OCI-LY7 (cell line): ENCODE measurements at regions not wholly inside any gene's neighbourhood (a gene's known extent, or its start where the extent isn't known, plus 50 kb on each side); places are given as distances from the start of the nearest gene placed in this dataset.
"Not testable (repeated sequence)": the region's sequence is repeated elsewhere in the genome, so short reads cannot be mapped to it uniquely, and the experiment has no call there.

Experiments
- BruUV-seq: library from RNA; stranded (reverse); fragments of 400-500 nt; replicated peaks from 2 replicates; lab custom pipeline; 2021; lab: Mats Ljungman, UMichigan
- CTCF ChIA-PET: fragments of 300-600 bp; sonication (Branson Sonifier 250); formaldehyde crosslinking; loops from one replicate; lab custom pipeline; 2022; ENCODE audit warnings: antibody characterized with exemption; ENCODE audit not compliant: unreplicated experiment; lab: Charles Lee
- POLR2A ChIA-PET: fragments of 300-600 bp; sonication (Branson Sonifier 250); formaldehyde crosslinking; loops from one replicate; lab custom pipeline; 2022; ENCODE audit warnings: antibody characterized with exemption; lab: Charles Lee
- DNase-seq: peaks from one replicate; pipeline ENCODE4 v3.0.0-alpha.2; 2015; ENCODE audit warnings: low spot score
- H2AFZ ChIP-seq: fragments of 200-600 bp; sonication (generic), shearing (Covaris generic); 2 replicates; pipeline ENCODE4 v1.6.1; 2014; ENCODE audit warnings: mild to moderate bottlenecking, antibody characterized with exemption, low read length, moderate library complexity
- H3K27ac ChIP-seq: fragments of 200-600 bp; sonication (generic); 2 replicates; pipeline ENCODE4 v1.5.1; 2014; ENCODE audit warnings: mixed run types, low read depth, mild to moderate bottlenecking, moderate library complexity, low read length, inconsistent platforms; ENCODE audit not compliant: poor library complexity, severe bottlenecking
- H3K36me3 ChIP-seq: fragments of 200-600 bp; sonication (generic); 2 replicates; pipeline ENCODE4 v1.6.1; 2014; ENCODE audit warnings: mild to moderate bottlenecking, antibody characterized with exemption, low read length, moderate library complexity, mixed read lengths; ENCODE audit not compliant: insufficient read depth
- H3K4me1 ChIP-seq: fragments of 200-600 bp; sonication (generic); 2 replicates; pipeline ENCODE4 v1.5.1; 2014; ENCODE audit warnings: mild to moderate bottlenecking, low read length; ENCODE audit not compliant: insufficient read depth, poor library complexity, severe bottlenecking
- H3K4me2 ChIP-seq: fragments of 200-600 bp; sonication (generic); 2 replicates; pipeline ENCODE4 v1.6.1; 2014; ENCODE audit warnings: mild to moderate bottlenecking, low read length
- H3K4me3 ChIP-seq: fragments of 200-600 bp; sonication (generic); 2 replicates; pipeline ENCODE4 v1.5.1; 2014; ENCODE audit warnings: mild to moderate bottlenecking, low read depth, low read length; ENCODE audit not compliant: poor library complexity, severe bottlenecking
- H3K79me2 ChIP-seq: fragments of 200-600 bp; sonication (generic); 2 replicates; pipeline ENCODE4 v1.6.1; 2016; ENCODE audit warnings: low read depth, mild to moderate bottlenecking, low read length, moderate library complexity, mixed read lengths; ENCODE audit not compliant: insufficient read depth
- H3K9me2 ChIP-seq: fragments of 200-600 bp; sonication (generic); 2 replicates; pipeline ENCODE4 v1.6.1; 2016; ENCODE audit warnings: mild to moderate bottlenecking, low read length, mixed read lengths; ENCODE audit not compliant: insufficient read depth
- H3K9me3 ChIP-seq: fragments of 200-600 bp; sonication (generic); 2 replicates; pipeline ENCODE4 v1.6.1; 2014; ENCODE audit warnings: mild to moderate bottlenecking, mixed run types, low read length, mixed read lengths
- H4K20me1 ChIP-seq: fragments of 200-600 bp; sonication (generic); 2 replicates; pipeline ENCODE4 v1.6.1; 2014; ENCODE audit warnings: mild to moderate bottlenecking, antibody characterized with exemption, low read length, moderate library complexity, mixed read lengths; ENCODE audit not compliant: insufficient read depth
- intact Hi-C: fragments of 100-400 bp; cut with micrococcal nuclease; formaldehyde crosslinking; loops from one replicate; pipeline ENCODE4 v1.10.0; 2022; ENCODE audit not compliant: unreplicated experiment
- TF ChIP-seq, protein P1 (sequence below): fragments of 200-600 bp; sonication (generic); conservative IDR thresholded peaks from 2 replicates; pipeline ENCODE4 v1.5.1; 2014; ENCODE audit warnings: mild to moderate bottlenecking, antibody characterized with exemption, low read length, moderate library complexity, mixed read lengths

DNA sequence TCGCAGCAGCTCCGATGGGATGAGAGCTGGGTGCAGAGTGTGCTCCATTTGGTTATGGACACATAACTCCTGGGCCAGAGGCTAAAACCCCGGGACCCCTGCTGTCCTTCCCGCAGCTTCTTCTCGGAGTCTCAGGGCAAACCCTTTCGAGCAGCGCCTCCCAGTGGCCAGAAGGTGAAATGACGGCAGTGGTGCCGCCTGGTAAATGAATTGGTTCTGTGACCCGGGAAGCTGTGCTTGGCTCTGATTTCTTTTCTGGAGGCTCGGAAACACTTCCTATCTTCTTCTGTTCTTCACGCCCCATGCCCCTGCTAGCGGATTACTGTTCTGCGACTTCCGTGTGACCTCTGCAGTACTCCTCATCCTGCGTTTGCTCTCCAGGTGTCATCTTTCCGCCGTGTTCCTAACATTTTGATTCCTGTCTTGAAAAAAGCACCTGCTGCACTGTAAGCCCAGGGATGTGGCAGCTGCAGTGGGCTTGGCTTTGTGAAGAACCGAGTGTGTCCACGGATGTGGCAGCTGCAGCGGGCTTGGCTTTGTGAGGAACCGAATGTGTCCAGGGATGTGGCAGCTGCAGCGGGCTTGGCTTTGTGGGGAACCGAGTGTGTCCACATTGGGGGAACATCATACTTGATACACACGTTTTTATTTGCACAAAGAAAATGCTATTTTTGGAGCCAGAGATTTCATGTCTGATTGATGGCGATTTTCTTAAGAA, 118.0 kb upstream of the ALDH3B2 start:
- H3K27ac ChIP-seq, POLR2A ChIA-PET, H3K79me2 ChIP-seq, CTCF ChIA-PET, H4K20me1 ChIP-seq, H3K9me3 ChIP-seq, H3K9me2 ChIP-seq, H3K4me3 ChIP-seq, H3K36me3 ChIP-seq: not testable (repeated sequence)
- peak overlapping the region; percentile 51; the same call in 1 of the 2 replicates for H2AFZ ChIP-seq
- BruUV-seq: TSS peak; percentile 47
- intact Hi-C loops: loop anchor here (5.0 kb wide), 1 partner anchor 165 kb away; the partner anchor contains the start of gene NUDT8
- peak; percentile 49 for DNase-seq
- H3K4me1 ChIP-seq: peaks cover 12% of the 10 kb centered on the region
- peak overlapping the region; percentile 37 for H3K4me2 ChIP-seq
- TF ChIP-seq, protein P1, sequence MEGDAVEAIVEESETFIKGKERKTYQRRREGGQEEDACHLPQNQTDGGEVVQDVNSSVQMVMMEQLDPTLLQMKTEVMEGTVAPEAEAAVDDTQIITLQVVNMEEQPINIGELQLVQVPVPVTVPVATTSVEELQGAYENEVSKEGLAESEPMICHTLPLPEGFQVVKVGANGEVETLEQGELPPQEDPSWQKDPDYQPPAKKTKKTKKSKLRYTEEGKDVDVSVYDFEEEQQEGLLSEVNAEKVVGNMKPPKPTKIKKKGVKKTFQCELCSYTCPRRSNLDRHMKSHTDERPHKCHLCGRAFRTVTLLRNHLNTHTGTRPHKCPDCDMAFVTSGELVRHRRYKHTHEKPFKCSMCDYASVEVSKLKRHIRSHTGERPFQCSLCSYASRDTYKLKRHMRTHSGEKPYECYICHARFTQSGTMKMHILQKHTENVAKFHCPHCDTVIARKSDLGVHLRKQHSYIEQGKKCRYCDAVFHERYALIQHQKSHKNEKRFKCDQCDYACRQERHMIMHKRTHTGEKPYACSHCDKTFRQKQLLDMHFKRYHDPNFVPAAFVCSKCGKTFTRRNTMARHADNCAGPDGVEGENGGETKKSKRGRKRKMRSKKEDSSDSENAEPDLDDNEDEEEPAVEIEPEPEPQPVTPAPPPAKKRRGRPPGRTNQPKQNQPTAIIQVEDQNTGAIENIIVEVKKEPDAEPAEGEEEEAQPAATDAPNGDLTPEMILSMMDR: peak; percentile 73

DNA sequence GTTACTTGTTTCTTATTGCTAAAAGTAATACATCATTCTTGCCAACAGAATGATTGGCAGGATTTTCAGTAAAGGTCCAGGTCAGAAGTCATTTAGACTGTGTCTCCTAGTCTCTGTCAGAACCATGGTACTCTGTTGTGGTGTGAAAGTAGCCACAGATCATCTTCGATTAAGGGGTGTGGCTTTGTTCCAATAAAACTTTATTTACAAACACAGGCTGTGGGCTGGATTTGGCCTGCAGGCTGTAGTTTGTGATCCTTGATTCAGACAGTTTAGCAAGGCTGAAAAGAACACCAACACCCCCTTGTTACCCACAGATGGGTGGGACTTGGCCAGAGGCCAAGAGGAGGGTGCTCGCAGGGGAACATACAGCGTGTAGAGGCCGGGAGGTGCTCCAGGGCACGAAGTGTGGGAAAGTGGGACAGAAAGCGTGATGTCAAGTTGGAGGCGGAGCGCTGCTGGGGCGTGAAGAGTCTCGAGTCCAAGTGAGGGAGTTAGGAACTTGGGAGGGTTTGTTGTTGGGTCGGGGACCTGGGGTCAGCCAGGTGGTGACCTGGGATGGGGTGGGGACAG, 117.3 kb upstream of the ALDH3B2 start:
- H3K9me2 ChIP-seq, H3K79me2 ChIP-seq, H3K4me2 ChIP-seq, H3K4me3 ChIP-seq, POLR2A ChIA-PET, H4K20me1 ChIP-seq, H3K36me3 ChIP-seq, H3K9me3 ChIP-seq, DNase-seq, CTCF ChIA-PET, BruUV-seq, H3K27ac ChIP-seq: not testable (repeated sequence)
- intact Hi-C loops: loop anchor here (2.0 to 5.0 kb wide), 2 partner anchors 59 to 164 kb away; partner anchors contain the start of gene NUDT8
- Histone ChIP-seq H3K4me1 (peaks cover 12% of the 10 kb centered on the region), H2AFZ (peak overlapping the region; percentile 51; the same call in 1 of the 2 replicates)

DNA sequence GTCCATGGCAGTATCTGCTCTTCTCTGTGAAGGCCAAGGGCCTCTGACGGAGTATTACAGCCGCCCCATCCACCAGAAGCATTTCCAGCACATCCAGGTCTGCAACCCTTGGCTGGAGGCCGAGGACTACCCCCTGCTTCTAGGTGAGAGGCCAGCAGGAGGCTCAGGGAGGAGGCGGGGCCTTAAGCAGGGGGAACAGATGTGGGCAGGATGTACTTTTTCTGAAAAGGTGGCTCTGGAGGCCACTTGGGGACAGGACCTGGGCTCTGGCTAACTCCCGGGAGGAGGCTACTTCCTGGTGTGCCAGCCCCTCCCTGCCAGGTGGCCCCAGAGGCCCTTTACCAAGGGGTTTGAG, 113.9 kb upstream of the ALDH3B2 start:
- H2AFZ ChIP-seq, CTCF ChIA-PET, POLR2A ChIA-PET, H3K79me2 ChIP-seq, H3K9me2 ChIP-seq, intact Hi-C loops, H3K9me3 ChIP-seq, H3K27ac ChIP-seq, H3K4me3 ChIP-seq, H3K4me2 ChIP-seq, DNase-seq, H4K20me1 ChIP-seq, H3K36me3 ChIP-seq, BruUV-seq: not testable (repeated sequence)
- peaks cover 12% of the 10 kb centered on the region for H3K4me1 ChIP-seq

DNA sequence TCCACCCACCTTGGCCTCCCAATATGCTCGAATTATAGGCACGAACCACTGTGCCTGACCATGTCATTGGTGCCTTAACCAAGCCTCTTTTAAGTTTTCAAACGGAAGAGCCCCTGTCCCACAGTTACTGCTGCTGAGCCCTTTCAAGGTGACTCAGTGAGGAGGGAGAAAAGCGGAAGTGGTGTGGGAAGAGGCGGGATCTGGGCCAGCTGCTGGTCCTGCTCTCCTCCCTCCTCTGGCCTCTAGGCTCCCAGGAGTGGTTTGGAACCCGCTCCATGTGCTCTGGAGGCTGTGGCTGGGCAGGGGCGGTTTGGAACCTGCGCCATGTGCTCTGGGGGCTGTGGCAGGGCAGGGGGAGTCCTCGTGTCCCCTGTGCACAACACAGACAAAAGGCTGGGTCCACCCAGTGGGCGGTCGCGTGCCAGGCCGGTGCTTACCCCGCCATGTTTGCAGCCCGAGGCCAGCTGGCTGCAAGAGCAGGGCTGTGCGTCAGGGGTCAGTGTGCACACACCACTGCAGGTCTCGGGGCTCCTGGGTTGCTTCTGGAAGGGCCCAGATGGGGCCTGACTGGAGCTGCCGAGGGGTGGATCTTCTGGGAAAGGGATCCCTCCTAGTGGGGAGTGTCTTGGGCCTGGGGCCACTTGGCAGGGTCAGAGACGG, 113.4 kb upstream of the ALDH3B2 start:
- H4K20me1 ChIP-seq, H3K9me3 ChIP-seq, DNase-seq, H3K36me3 ChIP-seq, intact Hi-C loops, H2AFZ ChIP-seq, H3K9me2 ChIP-seq, H3K4me3 ChIP-seq, CTCF ChIA-PET, H3K79me2 ChIP-seq, H3K27ac ChIP-seq, BruUV-seq, H3K4me2 ChIP-seq, POLR2A ChIA-PET: not testable (repeated sequence)
- peaks cover 12% of the 10 kb centered on the region for H3K4me1 ChIP-seq

DNA sequence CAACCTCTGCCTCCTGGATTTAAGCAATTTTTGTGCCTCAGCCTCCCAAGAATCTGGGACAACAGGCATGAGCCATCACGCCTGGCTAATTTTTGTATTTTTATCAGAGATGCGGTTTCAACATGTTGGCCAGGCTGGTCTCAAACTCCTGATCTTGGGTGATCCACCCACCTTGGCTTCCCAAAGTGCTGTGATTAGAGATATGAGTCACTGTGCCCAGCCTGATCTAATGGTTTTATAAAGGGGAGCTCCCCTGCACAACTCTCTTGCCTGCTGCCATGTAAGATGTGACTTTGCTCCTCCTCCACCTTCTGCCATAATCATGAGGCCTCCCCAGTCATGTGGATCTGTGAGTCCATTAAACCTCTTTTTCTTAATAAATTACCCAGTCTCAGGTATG, 107.5 kb upstream of the ALDH3B2 start:
- H3K36me3 ChIP-seq, BruUV-seq, H3K79me2 ChIP-seq, H3K9me2 ChIP-seq, H3K4me3 ChIP-seq, POLR2A ChIA-PET, H3K4me1 ChIP-seq, H3K9me3 ChIP-seq, CTCF ChIA-PET, intact Hi-C loops, H3K27ac ChIP-seq, DNase-seq, H2AFZ ChIP-seq, H4K20me1 ChIP-seq, H3K4me2 ChIP-seq: not testable (repeated sequence)
